HCT116 (cell line): ENCODE measurements at regions not wholly inside any gene's neighbourhood (a gene's known extent, or its start where the extent isn't known, plus 50 kb on each side); places are given as distances from the start of the nearest gene placed in this dataset.

Experiments used
- ATAC-seq: fragments of 200-7000 bp; cut with Tn5 transposase; 2 replicates; pipeline ENCODE4 v1.9.1; 2020; ENCODE audit warnings: mild to moderate bottlenecking, moderate library complexity
- BruUV-seq: library from RNA; stranded (reverse); fragments of 400-500 nt; replicated peaks from 2 replicates; lab custom pipeline; 2021; lab: Mats Ljungman, UMichigan
- CTCF ChIA-PET: fragments of 300-600 bp; sonication (Branson Sonifier 250); formaldehyde crosslinking; loops from one replicate; lab custom pipeline; 2021; ENCODE audit warnings: antibody characterized with exemption; lab: Charles Lee
- POLR2A ChIA-PET: fragments of 300-600, 350-600 bp; sonication (Branson Sonifier 250); formaldehyde crosslinking; loops from one replicate; lab custom pipeline; 2021; ENCODE audit warnings: antibody characterized with exemption; lab: Charles Lee
- RAD21 ChIA-PET, 2 experiments: fragments of 300-600 bp; sonication (Branson Sonifier 250); formaldehyde crosslinking; loops; one replicate each; lab custom pipeline; 2023; ENCODE audit warnings: low total read pairs in 2 of 2; ENCODE audit not compliant: uncharacterized antibody in 2 of 2, unreplicated experiment in 2 of 2, low non-redundant PET in 1 of 2; lab: Charles Lee
- DNase-seq: peaks from one replicate; pipeline ENCODE4 v3.0.0-alpha.2; 2010; ENCODE audit warnings: low read depth, low spot score
- H2AFZ ChIP-seq: fragments of 200-600 bp; shearing (Covaris generic), sonication (generic); 2 replicates; pipeline ENCODE4 v1.6.1; 2017; ENCODE audit warnings: low read depth, mixed run types, mixed read lengths, antibody characterized with exemption, low read length; ENCODE audit not compliant: poor library complexity, severe bottlenecking
- H3K27ac ChIP-seq: 2 replicates; pipeline ENCODE4 v1.5.1; 2012; ENCODE audit warnings: low read depth, low read length
- H3K27me3 ChIP-seq: fragments of 200-600 bp; sonication (generic); 2 replicates; pipeline ENCODE4 v1.6.1; 2016; ENCODE audit warnings: mixed run types, low read length, mixed read lengths; ENCODE audit not compliant: insufficient read depth
- H3K36me3 ChIP-seq, 2 experiments: fragments of 200-500 bp in 1 of 2; fragments of 200-600 bp in 1 of 2; sonication (Bioruptor generic) in 1 of 2; sonication (generic) in 1 of 2; 2 replicates each; pipeline versions ENCODE4 v1.5.1 to v1.6.1; 2014 to 2016; ENCODE audit warnings: low read length in 2 of 2, inconsistent platforms in 1 of 2, mixed read lengths in 1 of 2, mixed run types in 1 of 2; ENCODE audit not compliant: insufficient read depth in 2 of 2, control insufficient read depth in 1 of 2
- H3K4me1 ChIP-seq, 2 experiments: fragments of 200-600 bp in 1 of 2; sonication (generic) in 1 of 2; 2 replicates each; pipeline versions ENCODE4 v1.5.1 to v1.6.1; 2012 to 2017; ENCODE audit warnings: low read length in 2 of 2, inconsistent platforms in 1 of 2, mild to moderate bottlenecking in 1 of 2, mixed read lengths in 1 of 2, mixed run types in 1 of 2, moderate library complexity in 1 of 2; ENCODE audit not compliant: insufficient read depth in 2 of 2, control insufficient read depth in 1 of 2
- H3K4me2 ChIP-seq: fragments of 200-600 bp; sonication (generic); 2 replicates; pipeline ENCODE4 v1.6.1; 2017; ENCODE audit warnings: mixed run types, low read length, mixed read lengths
- H3K4me3 ChIP-seq, 2 experiments: fragments of 200-600 bp in 1 of 2; sonication (generic) in 1 of 2; replicated peaks in 1 of 2; 2 replicates each; pipeline ENCODE4 v1.5.1; 2011 to 2016; ENCODE audit warnings: low read length in 2 of 2, control low read depth in 1 of 2, low read depth in 1 of 2, mild to moderate bottlenecking in 1 of 2, mixed read lengths in 1 of 2, mixed run types in 1 of 2
- H3K79me2 ChIP-seq: fragments of 200-600 bp; sonication (generic); 2 replicates; pipeline ENCODE4 v1.6.1; 2017; ENCODE audit warnings: mild to moderate bottlenecking, mixed run types, low read length, moderate library complexity, mixed read lengths; ENCODE audit not compliant: insufficient read depth
- H3K9ac ChIP-seq: fragments of 200-600 bp; sonication (generic); 2 replicates; pipeline ENCODE4 v1.6.1; 2016; ENCODE audit warnings: low read length, mixed read lengths
- H3K9me2 ChIP-seq: fragments of 200-600 bp; sonication (generic), shearing (Covaris generic); 2 replicates; pipeline ENCODE4 v1.6.1; 2017; ENCODE audit warnings: mixed run types, mild to moderate bottlenecking, moderate library complexity; ENCODE audit not compliant: insufficient read depth
- H3K9me3 ChIP-seq, 2 experiments: fragments of 200-500 bp in 1 of 2; fragments of 200-600 bp in 1 of 2; sonication (Bioruptor generic) in 1 of 2; sonication (generic) in 1 of 2; 2 replicates each; pipeline ENCODE4 v1.6.1; 2014 to 2017; ENCODE audit warnings: low read length in 2 of 2, mixed read lengths in 2 of 2, inconsistent platforms in 1 of 2, low read depth in 1 of 2, mild to moderate bottlenecking in 1 of 2, mixed run types in 1 of 2, moderate library complexity in 1 of 2; ENCODE audit not compliant: control insufficient read depth in 1 of 2, insufficient read depth in 1 of 2
- H4K20me1 ChIP-seq: fragments of 200-600 bp; sonication (generic), shearing (Covaris generic); 2 replicates; pipeline ENCODE4 v1.6.1; 2017; ENCODE audit warnings: mixed run types, mild to moderate bottlenecking, moderate library complexity; ENCODE audit not compliant: insufficient read depth
- ELF1 ChIP-seq: IDR thresholded peaks from 2 replicates; pipeline ENCODE4 v1.6.1; 2012; ENCODE audit warnings: low read depth, borderline replicate concordance
- EZH2 ChIP-seq: fragments of 200-600 bp; sonication (generic); IDR thresholded peaks from 2 replicates; pipeline ENCODE4 v1.6.1; 2017; ENCODE audit warnings: antibody characterized with exemption, mixed run types
- JUND ChIP-seq: IDR thresholded peaks from 2 replicates; pipeline ENCODE4 v1.6.1; 2012
- POLR2A ChIP-seq: IDR thresholded peaks from 2 replicates; pipeline ENCODE4 v1.7.0; 2011; ENCODE audit warnings: borderline replicate concordance; ENCODE audit not compliant: insufficient read depth, insufficient read length; ENCODE audit errors: extremely low read depth
- POLR2AphosphoS5 ChIP-seq: IDR thresholded peaks from 2 replicates; pipeline ENCODE4 v1.6.1; 2011; ENCODE audit warnings: mild to moderate bottlenecking, low read depth, low read length, moderate library complexity
- RAD21 ChIP-seq: IDR thresholded peaks from 2 replicates; pipeline ENCODE4 v1.6.1; 2012; ENCODE audit warnings: low read depth, mild to moderate bottlenecking
- SIN3A ChIP-seq: IDR thresholded peaks from 2 replicates; pipeline ENCODE4 v1.6.1; 2012; ENCODE audit warnings: low read depth
- TCF7L2 ChIP-seq: IDR thresholded peaks from 2 replicates; pipeline ENCODE4 v1.7.0; 2011; ENCODE audit warnings: borderline replicate concordance, inconsistent platforms; ENCODE audit not compliant: insufficient read depth, insufficient read length; ENCODE audit errors: extremely low read depth
- ZFX ChIP-seq: fragments of 450-650 bp; IDR thresholded peaks from 2 replicates; pipeline ENCODE4 v1.6.1; 2017
- intact Hi-C: fragments of 100-400 bp; cut with micrococcal nuclease; formaldehyde crosslinking; loops from 2 replicates; pipeline ENCODE4 v1.10.0; 2022
- TF ChIP-seq, protein P1 (sequence below): IDR thresholded peaks from 2 replicates; pipeline ENCODE4 v1.6.1; 2011; ENCODE audit warnings: mild to moderate bottlenecking, low read length, moderate library complexity; ENCODE audit not compliant: insufficient replicate concordance; ENCODE audit errors: extremely low read depth
- TF ChIP-seq, protein P2 (sequence below): IDR thresholded peaks from 2 replicates; pipeline ENCODE4 v1.6.1; 2012
- TF ChIP-seq, protein P3 (sequence below), 3 experiments: fragments of 200-600 bp in 1 of 3; sonication (generic) in 1 of 3; IDR thresholded peaks in 2 of 3; conservative IDR thresholded peaks in 1 of 3; 2 replicates each; pipeline ENCODE4 v1.5.1; 2012 to 2017; ENCODE audit warnings: low read depth in 2 of 3, low read length in 2 of 3, antibody characterized with exemption in 1 of 3, borderline replicate concordance in 1 of 3, control low read depth in 1 of 3, mild to moderate bottlenecking in 1 of 3, mixed read lengths in 1 of 3, mixed run types in 1 of 3, moderate library complexity in 1 of 3; ENCODE audit not compliant: insufficient read depth in 1 of 3
- TF ChIP-seq, protein P4 (sequence below): IDR thresholded peaks from 2 replicates; pipeline ENCODE4 v1.6.1; 2012; ENCODE audit warnings: low read depth

DNA sequence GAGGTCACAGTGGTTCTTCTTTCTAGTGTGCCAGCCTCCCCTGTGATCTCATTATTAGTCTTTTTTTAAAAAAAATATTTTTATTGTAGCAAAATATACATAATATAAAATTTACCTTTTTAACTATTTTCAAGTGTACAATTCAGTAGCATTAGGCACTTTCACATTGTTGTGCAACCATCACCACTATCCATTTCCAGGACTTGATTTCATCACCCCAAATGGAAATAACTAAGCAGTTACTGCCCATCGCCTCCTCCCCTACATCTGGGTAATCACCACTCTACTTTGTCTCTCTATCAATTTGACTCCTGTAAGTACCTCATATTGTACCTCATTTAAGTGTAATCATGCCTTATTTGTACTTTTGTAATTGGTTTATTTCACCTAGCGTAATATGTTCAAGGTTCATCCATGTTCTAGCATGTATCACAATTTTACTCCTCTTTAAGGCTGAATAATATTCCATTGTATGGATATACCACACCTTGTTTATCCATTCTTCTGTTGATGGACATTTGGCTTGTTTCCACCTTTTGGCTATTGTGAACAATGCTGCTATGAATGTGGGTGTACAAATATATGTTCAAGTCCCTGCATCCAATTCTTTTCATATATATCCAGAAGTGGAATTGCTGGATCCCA, 68.6 kb upstream of the FYN start:
- no peak overlapping the region for H3K4me2 ChIP-seq
- intact Hi-C loops = no loop called here
- H3K36me3 ChIP-seq = no peaks in the 10 kb centered on the region
- BruUV-seq = no TSS peak
- ChIA-PET POLR2A (no interaction called here), RAD21 (no interaction called here), CTCF (no interaction called here)
- no peaks in the 10 kb centered on the region for H4K20me1 ChIP-seq
- peaks cover 5 to 6% of the 10 kb centered on the region in 2 experiments; a peak in 2 of 4 replicates for H3K4me1 ChIP-seq
- DNase-seq (no peak), ATAC-seq (no peak)
- no peak overlapping the region for H3K27ac ChIP-seq
- no peak overlapping the region for H3K4me3 ChIP-seq
- no peaks in the 10 kb centered on the region for H3K79me2 ChIP-seq
- no peak overlapping the region for H2AFZ ChIP-seq
- no peaks in the 10 kb centered on the region for H3K27me3 ChIP-seq
- TF ChIP-seq RAD21 (no peak), POLR2AphosphoS5 (no peak), SIN3A (no peak), JUND (no peak), ELF1 (no peak), EZH2 (no peak), TCF7L2 (no peak), POLR2A (no peak), ZFX (no peak)
- TF ChIP-seq, protein P1, sequence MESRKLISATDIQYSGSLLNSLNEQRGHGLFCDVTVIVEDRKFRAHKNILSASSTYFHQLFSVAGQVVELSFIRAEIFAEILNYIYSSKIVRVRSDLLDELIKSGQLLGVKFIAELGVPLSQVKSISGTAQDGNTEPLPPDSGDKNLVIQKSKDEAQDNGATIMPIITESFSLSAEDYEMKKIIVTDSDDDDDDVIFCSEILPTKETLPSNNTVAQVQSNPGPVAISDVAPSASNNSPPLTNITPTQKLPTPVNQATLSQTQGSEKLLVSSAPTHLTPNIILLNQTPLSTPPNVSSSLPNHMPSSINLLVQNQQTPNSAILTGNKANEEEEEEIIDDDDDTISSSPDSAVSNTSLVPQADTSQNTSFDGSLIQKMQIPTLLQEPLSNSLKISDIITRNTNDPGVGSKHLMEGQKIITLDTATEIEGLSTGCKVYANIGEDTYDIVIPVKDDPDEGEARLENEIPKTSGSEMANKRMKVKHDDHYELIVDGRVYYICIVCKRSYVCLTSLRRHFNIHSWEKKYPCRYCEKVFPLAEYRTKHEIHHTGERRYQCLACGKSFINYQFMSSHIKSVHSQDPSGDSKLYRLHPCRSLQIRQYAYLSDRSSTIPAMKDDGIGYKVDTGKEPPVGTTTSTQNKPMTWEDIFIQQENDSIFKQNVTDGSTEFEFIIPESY = no peak
- TF ChIP-seq, protein P2, sequence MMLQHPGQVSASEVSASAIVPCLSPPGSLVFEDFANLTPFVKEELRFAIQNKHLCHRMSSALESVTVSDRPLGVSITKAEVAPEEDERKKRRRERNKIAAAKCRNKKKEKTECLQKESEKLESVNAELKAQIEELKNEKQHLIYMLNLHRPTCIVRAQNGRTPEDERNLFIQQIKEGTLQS = no peak
- TF ChIP-seq, protein P3, sequence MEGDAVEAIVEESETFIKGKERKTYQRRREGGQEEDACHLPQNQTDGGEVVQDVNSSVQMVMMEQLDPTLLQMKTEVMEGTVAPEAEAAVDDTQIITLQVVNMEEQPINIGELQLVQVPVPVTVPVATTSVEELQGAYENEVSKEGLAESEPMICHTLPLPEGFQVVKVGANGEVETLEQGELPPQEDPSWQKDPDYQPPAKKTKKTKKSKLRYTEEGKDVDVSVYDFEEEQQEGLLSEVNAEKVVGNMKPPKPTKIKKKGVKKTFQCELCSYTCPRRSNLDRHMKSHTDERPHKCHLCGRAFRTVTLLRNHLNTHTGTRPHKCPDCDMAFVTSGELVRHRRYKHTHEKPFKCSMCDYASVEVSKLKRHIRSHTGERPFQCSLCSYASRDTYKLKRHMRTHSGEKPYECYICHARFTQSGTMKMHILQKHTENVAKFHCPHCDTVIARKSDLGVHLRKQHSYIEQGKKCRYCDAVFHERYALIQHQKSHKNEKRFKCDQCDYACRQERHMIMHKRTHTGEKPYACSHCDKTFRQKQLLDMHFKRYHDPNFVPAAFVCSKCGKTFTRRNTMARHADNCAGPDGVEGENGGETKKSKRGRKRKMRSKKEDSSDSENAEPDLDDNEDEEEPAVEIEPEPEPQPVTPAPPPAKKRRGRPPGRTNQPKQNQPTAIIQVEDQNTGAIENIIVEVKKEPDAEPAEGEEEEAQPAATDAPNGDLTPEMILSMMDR (IDR thresholded peaks at IDR 0.05 in 2 of 3, conservative IDR thresholded peaks at IDR 0.05 in 1 of 3; ENCODE audit: borderline replicate concordance in 1 of 3, insufficient read depth in 1 of 3, low read depth in 2 of 3, low read length in 2 of 3) = no peak
- TF ChIP-seq, protein P4, sequence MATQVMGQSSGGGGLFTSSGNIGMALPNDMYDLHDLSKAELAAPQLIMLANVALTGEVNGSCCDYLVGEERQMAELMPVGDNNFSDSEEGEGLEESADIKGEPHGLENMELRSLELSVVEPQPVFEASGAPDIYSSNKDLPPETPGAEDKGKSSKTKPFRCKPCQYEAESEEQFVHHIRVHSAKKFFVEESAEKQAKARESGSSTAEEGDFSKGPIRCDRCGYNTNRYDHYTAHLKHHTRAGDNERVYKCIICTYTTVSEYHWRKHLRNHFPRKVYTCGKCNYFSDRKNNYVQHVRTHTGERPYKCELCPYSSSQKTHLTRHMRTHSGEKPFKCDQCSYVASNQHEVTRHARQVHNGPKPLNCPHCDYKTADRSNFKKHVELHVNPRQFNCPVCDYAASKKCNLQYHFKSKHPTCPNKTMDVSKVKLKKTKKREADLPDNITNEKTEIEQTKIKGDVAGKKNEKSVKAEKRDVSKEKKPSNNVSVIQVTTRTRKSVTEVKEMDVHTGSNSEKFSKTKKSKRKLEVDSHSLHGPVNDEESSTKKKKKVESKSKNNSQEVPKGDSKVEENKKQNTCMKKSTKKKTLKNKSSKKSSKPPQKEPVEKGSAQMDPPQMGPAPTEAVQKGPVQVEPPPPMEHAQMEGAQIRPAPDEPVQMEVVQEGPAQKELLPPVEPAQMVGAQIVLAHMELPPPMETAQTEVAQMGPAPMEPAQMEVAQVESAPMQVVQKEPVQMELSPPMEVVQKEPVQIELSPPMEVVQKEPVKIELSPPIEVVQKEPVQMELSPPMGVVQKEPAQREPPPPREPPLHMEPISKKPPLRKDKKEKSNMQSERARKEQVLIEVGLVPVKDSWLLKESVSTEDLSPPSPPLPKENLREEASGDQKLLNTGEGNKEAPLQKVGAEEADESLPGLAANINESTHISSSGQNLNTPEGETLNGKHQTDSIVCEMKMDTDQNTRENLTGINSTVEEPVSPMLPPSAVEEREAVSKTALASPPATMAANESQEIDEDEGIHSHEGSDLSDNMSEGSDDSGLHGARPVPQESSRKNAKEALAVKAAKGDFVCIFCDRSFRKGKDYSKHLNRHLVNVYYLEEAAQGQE = no peak
- no peaks in the 10 kb centered on the region for H3K9me3 ChIP-seq
- no peak overlapping the region for H3K9ac ChIP-seq
- no peaks in the 10 kb centered on the region for H3K9me2 ChIP-seq
